ENCODE measurements at regions not wholly inside any gene's neighbourhood (a gene's known extent, or its start where the extent isn't known, plus 50 kb on each side); places are given as distances from the start of the nearest gene placed in this dataset.

DNA sequence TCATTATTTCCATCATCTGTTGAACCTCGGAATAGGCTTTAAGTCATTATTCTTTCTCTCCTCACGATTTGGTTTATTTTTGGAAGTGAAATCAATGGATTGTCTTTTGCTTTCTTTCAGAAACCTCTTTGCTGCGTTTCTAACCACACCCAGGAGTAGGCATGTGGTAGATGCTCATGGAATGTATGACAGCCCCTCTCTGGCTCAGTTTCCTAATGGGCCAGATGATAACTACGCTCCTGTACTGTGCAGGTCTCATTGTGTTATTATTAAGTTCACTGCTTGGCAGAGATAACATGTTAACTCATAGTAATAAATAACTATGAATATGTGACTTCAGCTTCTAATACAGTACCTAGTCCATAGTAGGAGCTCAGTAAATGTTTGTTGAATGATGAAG is 175.5 kb upstream of the KLF4 start:
- Histone ChIP-seq H2AFZ (ENCODE audit: low read depth, low read length) (no peak overlapping the region), H3K27ac (ENCODE audit: insufficient read depth, low read depth, low read length) (no peak overlapping the region), H3K4me1 (ENCODE audit: control insufficient read depth, extremely low read depth, insufficient read depth, low read length) (peaks cover 9% of the 10 kb centered on the region), H3K27me3 (ENCODE audit: control insufficient read depth in 2 of 2, insufficient read depth in 2 of 2, low read length in 2 of 2) (no peaks in the 10 kb centered on the region), H3K9ac (replicated peaks; ENCODE audit: extremely low read depth, insufficient read depth, low read length) (no peak overlapping the region), H3K36me3 (ENCODE audit: control insufficient read depth in 2 of 2, extremely low read depth in 1 of 2, insufficient read depth in 2 of 2, low read length in 2 of 2) (no peaks in the 10 kb centered on the region), H4K20me1 (replicated peaks; ENCODE audit: control insufficient read depth, extremely low read depth, insufficient read depth, low read length) (no peaks in the 10 kb centered on the region), H3K4me2 (ENCODE audit: insufficient read depth, low read length) (no peak overlapping the region), H3K79me2 (ENCODE audit: control insufficient read depth, insufficient read depth, low read length) (no peaks in the 10 kb centered on the region), H3K4me3 (replicated peaks in 1 of 3; ENCODE audit: insufficient read depth in 1 of 3, low read depth in 1 of 3, low read length in 3 of 3) (no peak overlapping the region), H3K9me3 (replicated peaks; ENCODE audit: control insufficient read depth, insufficient read depth, low read length) (no peaks in the 10 kb centered on the region), H3K9me1 (replicated peaks; ENCODE audit: control insufficient read depth, extremely low read depth, insufficient read depth, low read length) (no peaks in the 10 kb centered on the region)
- DNase-seq (ENCODE audit: low read depth, low spot score) (no peak), FAIRE-seq (no peak)
- no peak for TF ChIP-seq EZH2 (IDR thresholded peaks at IDR 0.05; ENCODE audit: borderline replicate concordance, low read depth, low read length, severe bottlenecking)
- TF ChIP-seq JUN (IDR thresholded peaks at IDR 0.05; ENCODE audit: borderline replicate concordance, insufficient read depth, insufficient read length, low read depth) = no peak
- no peak for TF ChIP-seq CTCF (IDR thresholded peaks at IDR 0.05; ENCODE audit: extremely low read depth in 1 of 2, insufficient read depth in 1 of 2, low read depth in 1 of 2, low read length in 2 of 2)
- TF ChIP-seq POLR2A (IDR thresholded peaks at IDR 0.05; ENCODE audit: low read depth, low read length) = no peak
- TF ChIP-seq POLR2AphosphoS5 (IDR thresholded peaks at IDR 0.05; ENCODE audit: insufficient read depth, low read depth, low read length) = no peak
- TF ChIP-seq MAX (IDR thresholded peaks at IDR 0.05; ENCODE audit: insufficient read depth, insufficient read length) = no peak
- no peak for TF ChIP-seq GATA2 (IDR thresholded peaks at IDR 0.05; ENCODE audit: insufficient read depth, insufficient read length, low read depth, low read length)
- TF ChIP-seq FOS (IDR thresholded peaks at IDR 0.05; ENCODE audit: borderline replicate concordance, insufficient read depth, low read length) = no peak
- no peak for TF ChIP-seq MYC (IDR thresholded peaks at IDR 0.05; ENCODE audit: low read depth, low read length)
- no TSS peak for BruUV-seq (replicated peaks)
- ChIA-PET POLR2A (no interaction called here), CTCF (no interaction called here)
- intact Hi-C loops (cut with micrococcal nuclease) (no loop called here), dilution Hi-C loops (cut with MboI; ENCODE audit: extremely low pct_ligation_motif_present, low sequenced_read_pairs) (no loop called here)

All from endothelial cell of umbilical vein (primary cell).